HEK293 (cell line): ENCODE measurements at regions not wholly inside any gene's neighbourhood (a gene's known extent, or its start where the extent isn't known, plus 50 kb on each side); places are given as distances from the start of the nearest gene placed in this dataset.

Experiments used
- ATF2 ChIP-seq: fragments of 450-650 bp; formaldehyde crosslinking; IDR thresholded peaks from 2 replicates; pipeline ENCODE4 v1.5.1; 2016; ENCODE audit warnings: missing biosample characterization, missing genetic modification characterization, low read depth
- CTCF ChIP-seq: fragments of 450-650 bp; formaldehyde crosslinking; IDR thresholded peaks from 2 replicates; pipeline ENCODE4 v1.5.1; 2016; ENCODE audit warnings: missing biosample characterization, missing genetic modification characterization
- GLIS1 ChIP-seq: fragments of 450-650 bp; formaldehyde crosslinking; IDR thresholded peaks from 2 replicates; pipeline ENCODE4 v1.5.1; 2016; ENCODE audit warnings: missing biosample characterization, missing genetic modification characterization
- MEIS1 ChIP-seq: sonication (generic); formaldehyde crosslinking; IDR thresholded peaks from 2 replicates; pipeline ENCODE4 v1.8.1; 2022; ENCODE audit warnings: missing genetic modification reagents, mild to moderate bottlenecking, borderline replicate concordance
- OVOL3 ChIP-seq: fragments of 450-650 bp; formaldehyde crosslinking; IDR thresholded peaks from 2 replicates; pipeline ENCODE4 v1.5.1; 2016; ENCODE audit warnings: missing biosample characterization, missing genetic modification characterization
- PRDM4 ChIP-seq: fragments of 450-650 bp; formaldehyde crosslinking; IDR thresholded peaks from 2 replicates; pipeline ENCODE4 v1.5.1; 2017; ENCODE audit warnings: missing biosample characterization, missing genetic modification characterization
- REPIN1 ChIP-seq: fragments of 450-650 bp; formaldehyde crosslinking; IDR thresholded peaks from 2 replicates; pipeline ENCODE4 v1.5.1; 2017; ENCODE audit warnings: missing biosample characterization, missing genetic modification characterization, low read depth
- TCF7L2 ChIP-seq: IDR thresholded peaks from 2 replicates; pipeline ENCODE4 v1.6.1; 2011; ENCODE audit warnings: low read depth, mild to moderate bottlenecking, inconsistent platforms, low read length, moderate library complexity, borderline replicate concordance
- WT1 ChIP-seq: fragments of 450-650 bp; formaldehyde crosslinking; IDR thresholded peaks from 2 replicates; pipeline ENCODE4 v1.5.1; 2016; ENCODE audit warnings: missing biosample characterization, missing genetic modification characterization
- ZBTB10 ChIP-seq: fragments of 450-650 bp; formaldehyde crosslinking; IDR thresholded peaks from 2 replicates; pipeline ENCODE4 v1.5.1; 2016; ENCODE audit warnings: missing biosample characterization, missing genetic modification characterization
- ZNF112 ChIP-seq: fragments of 450-650 bp; formaldehyde crosslinking; IDR thresholded peaks from 2 replicates; pipeline ENCODE4 v1.5.0; 2017; ENCODE audit warnings: missing biosample characterization, missing genetic modification characterization
- ZNF114 ChIP-seq: fragments of 450-650 bp; formaldehyde crosslinking; IDR thresholded peaks from 2 replicates; pipeline ENCODE4 v1.5.0; 2017; ENCODE audit warnings: missing biosample characterization, missing genetic modification characterization
- ZNF214 ChIP-seq: fragments of 450-650 bp; formaldehyde crosslinking; IDR thresholded peaks from 2 replicates; pipeline ENCODE4 v1.5.1; 2017; ENCODE audit warnings: missing biosample characterization, mild to moderate bottlenecking, missing genetic modification characterization, borderline replicate concordance
- ZNF26 ChIP-seq: fragments of 450-650 bp; formaldehyde crosslinking; IDR thresholded peaks from 2 replicates; pipeline ENCODE4 v1.5.1; 2016; ENCODE audit warnings: missing biosample characterization, missing genetic modification characterization
- ZNF266 ChIP-seq: fragments of 450-650 bp; formaldehyde crosslinking; IDR thresholded peaks from 2 replicates; pipeline ENCODE4 v1.5.1; 2016; ENCODE audit warnings: missing biosample characterization, missing genetic modification characterization, low read depth
- ZNF350 ChIP-seq: fragments of 450-650 bp; formaldehyde crosslinking; IDR thresholded peaks from 2 replicates; pipeline ENCODE4 v1.5.0; 2017; ENCODE audit warnings: missing biosample characterization, mild to moderate bottlenecking, missing genetic modification characterization
- ZNF354C ChIP-seq: fragments of 450-650 bp; formaldehyde crosslinking; IDR thresholded peaks from 2 replicates; pipeline ENCODE4 v1.5.1; 2016; ENCODE audit warnings: missing biosample characterization, missing genetic modification characterization, low read depth, borderline replicate concordance
- ZNF404 ChIP-seq: fragments of 450-650 bp; formaldehyde crosslinking; IDR thresholded peaks from 2 replicates; pipeline ENCODE4 v1.5.1; 2017; ENCODE audit warnings: missing biosample characterization, missing genetic modification characterization
- ZNF488 ChIP-seq: fragments of 450-650 bp; formaldehyde crosslinking; IDR thresholded peaks from 2 replicates; pipeline ENCODE4 v1.5.1; 2016; ENCODE audit warnings: missing biosample characterization, missing genetic modification characterization
- ZNF518A ChIP-seq: fragments of 450-650 bp; formaldehyde crosslinking; conservative IDR thresholded peaks from 2 replicates; pipeline ENCODE4 v1.5.1; 2016; ENCODE audit warnings: low read depth, missing biosample characterization, missing genetic modification characterization
- ZNF660 ChIP-seq: fragments of 450-650 bp; IDR thresholded peaks from 2 replicates; pipeline ENCODE4 v1.5.1; 2018; ENCODE audit warnings: missing biosample characterization, mild to moderate bottlenecking, missing genetic modification characterization
- ZNF837 ChIP-seq: fragments of 450-650 bp; formaldehyde crosslinking; IDR thresholded peaks from 2 replicates; pipeline ENCODE4 v1.5.1; 2016; ENCODE audit warnings: missing biosample characterization, missing genetic modification characterization

- TF ChIP-seq MEIS1 (CRISPR knock-in tag) (no peak), ZNF837 (tag by site-specific recombination) (no peak), ZNF354C (tag by site-specific recombination) (no peak), ZNF26 (tag by site-specific recombination) (no peak), WT1 (tag by site-specific recombination) (no peak), ZNF660 (tag by site-specific recombination) (no peak), ZNF488 (tag by site-specific recombination) (no peak), ZNF350 (tag by site-specific recombination) (no peak), ZNF518A (tag by site-specific recombination) (no peak), ZNF266 (peak; percentile 6; the same call in 1 of the 2 replicates), ZBTB10 (no peak), GLIS1 (tag by site-specific recombination) (0 out of 2 replicates have a peak, but pooled peaks have one; percentile 39), ZNF112 (tag by site-specific recombination) (no peak), TCF7L2 (no peak), ZNF214 (tag by site-specific recombination) (no peak), CTCF (no peak), REPIN1 (tag by site-specific recombination) (no peak), ZNF404 (tag by site-specific recombination) (no peak), ATF2 (tag by site-specific recombination) (peak; percentile 21; the same call in 1 of the 2 replicates), ZNF114 (tag by site-specific recombination) (no peak), OVOL3 (no peak), PRDM4 (tag by site-specific recombination) (peak; percentile 96)
Observed at GRCh38 chr21:43331962-43332828, 94.7 kb downstream of the SIK1 start (continued).
